Bronchial epithelial cell (primary cell): ENCODE measurements at regions not wholly inside any gene's neighbourhood (a gene's known extent, or its start where the extent isn't known, plus 50 kb on each side); places are given as distances from the start of the nearest gene placed in this dataset.

ENCODE experiments used
- DNase-seq: peaks from one replicate; pipeline ENCODE4 v3.0.0-alpha.2; 2010; ENCODE audit warnings: low read depth
- FAIRE-seq: peaks from 2 replicates; lab custom pipeline; 2011; peaks lifted over from hg19 to GRCh38; lab: Jason Lieb, UNC
- H3K27me3 ChIP-seq: 2 replicates; pipeline ENCODE4 v1.5.1; 2011; ENCODE audit warnings: low read length; ENCODE audit not compliant: control insufficient read depth, insufficient read depth
- H3K36me3 ChIP-seq: 2 replicates; pipeline ENCODE4 v1.5.1; 2011; ENCODE audit warnings: low read length; ENCODE audit not compliant: control insufficient read depth, insufficient read depth
- H3K4me3 ChIP-seq: 2 replicates; pipeline ENCODE4 v1.5.1; 2011; ENCODE audit warnings: mild to moderate bottlenecking, low read depth, low read length, control low read depth
- CTCF ChIP-seq: IDR thresholded peaks from 2 replicates; pipeline ENCODE4 v1.5.1; 2011; ENCODE audit warnings: mild to moderate bottlenecking, moderate library complexity, low read length, control low read depth, inconsistent platforms; ENCODE audit not compliant: insufficient read depth, severe bottlenecking

- no peaks in the 10 kb centered on the region for H3K36me3 ChIP-seq
- no peak for TF ChIP-seq CTCF
- no peak for FAIRE-seq
- no peaks in the 10 kb centered on the region for H3K27me3 ChIP-seq
- H3K4me3 ChIP-seq: no peak overlapping the region
- no peak for DNase-seq
Observed at GRCh38 chrX:519741-520140, 110.8 kb upstream of the SHOX start.

GRCh38 chrX:522456-522855, 108.1 kb upstream of the SHOX start:
- DNase-seq: no peak
- no peak for TF ChIP-seq CTCF
- FAIRE-seq: no peak
- Histone ChIP-seq H3K36me3 (no peaks in the 10 kb centered on the region), H3K4me3 (no peak overlapping the region), H3K27me3 (no peaks in the 10 kb centered on the region)

GRCh38 chrX:525134-525533, 105.5 kb upstream of the SHOX start:
- TF ChIP-seq CTCF: no peak
- H3K4me3 ChIP-seq: no peak overlapping the region
- DNase-seq (no peak), FAIRE-seq (no peak)
- H3K27me3 ChIP-seq: no peaks in the 10 kb centered on the region
- no peaks in the 10 kb centered on the region for H3K36me3 ChIP-seq

- Histone ChIP-seq H3K36me3 (no peaks in the 10 kb centered on the region), H3K27me3 (no peaks in the 10 kb centered on the region), H3K4me3 (no peak overlapping the region)
- DNase-seq (no peak), FAIRE-seq (no peak)
- TF ChIP-seq CTCF: no peak
Observed at GRCh38 chrX:526295-527224, 104.0 kb upstream of the SHOX start.

- no peak for TF ChIP-seq CTCF
- DNase-seq (no peak), FAIRE-seq (peak; percentile 50)
- Histone ChIP-seq H3K4me3 (no peak overlapping the region), H3K27me3 (no peaks in the 10 kb centered on the region), H3K36me3 (no peaks in the 10 kb centered on the region)
Observed at GRCh38 chrX:530726-531610, 99.6 kb upstream of the SHOX start.
